Astrocyte of the hippocampus (primary cell): ENCODE measurements at regions not wholly inside any gene's neighbourhood (a gene's known extent, or its start where the extent isn't known, plus 50 kb on each side); places are given as distances from the start of the nearest gene placed in this dataset.
A peak's percentile ranks its signal among the peaks of the same experiment; 100 is the strongest.

Experiments
- DNase-seq: peaks from one replicate; pipeline ENCODE4 v3.0.0; 2011; ENCODE audit warnings: low read depth, low spot score

DNA sequence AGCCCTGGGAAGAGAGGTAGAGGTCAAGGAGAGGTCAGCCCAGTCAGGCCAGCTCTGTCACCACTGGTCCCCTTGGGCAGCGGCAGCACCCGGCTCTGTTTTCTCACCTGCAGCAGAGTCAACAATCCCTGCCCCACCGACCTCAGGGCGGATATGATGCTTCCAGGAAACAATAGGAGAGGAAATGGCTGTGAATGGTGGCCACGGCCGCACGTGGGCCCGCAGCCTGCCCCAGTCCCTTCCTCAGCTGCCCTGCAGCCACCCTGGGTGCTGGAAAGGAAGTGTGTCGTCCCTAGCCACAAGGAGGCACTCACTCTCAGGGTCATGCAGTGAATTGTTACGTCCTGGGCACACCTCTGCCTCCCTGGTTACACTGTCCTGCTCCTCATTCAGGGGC is 92.5 kb upstream of the ENPP6 start:
- DNase-seq = no peak

DNA sequence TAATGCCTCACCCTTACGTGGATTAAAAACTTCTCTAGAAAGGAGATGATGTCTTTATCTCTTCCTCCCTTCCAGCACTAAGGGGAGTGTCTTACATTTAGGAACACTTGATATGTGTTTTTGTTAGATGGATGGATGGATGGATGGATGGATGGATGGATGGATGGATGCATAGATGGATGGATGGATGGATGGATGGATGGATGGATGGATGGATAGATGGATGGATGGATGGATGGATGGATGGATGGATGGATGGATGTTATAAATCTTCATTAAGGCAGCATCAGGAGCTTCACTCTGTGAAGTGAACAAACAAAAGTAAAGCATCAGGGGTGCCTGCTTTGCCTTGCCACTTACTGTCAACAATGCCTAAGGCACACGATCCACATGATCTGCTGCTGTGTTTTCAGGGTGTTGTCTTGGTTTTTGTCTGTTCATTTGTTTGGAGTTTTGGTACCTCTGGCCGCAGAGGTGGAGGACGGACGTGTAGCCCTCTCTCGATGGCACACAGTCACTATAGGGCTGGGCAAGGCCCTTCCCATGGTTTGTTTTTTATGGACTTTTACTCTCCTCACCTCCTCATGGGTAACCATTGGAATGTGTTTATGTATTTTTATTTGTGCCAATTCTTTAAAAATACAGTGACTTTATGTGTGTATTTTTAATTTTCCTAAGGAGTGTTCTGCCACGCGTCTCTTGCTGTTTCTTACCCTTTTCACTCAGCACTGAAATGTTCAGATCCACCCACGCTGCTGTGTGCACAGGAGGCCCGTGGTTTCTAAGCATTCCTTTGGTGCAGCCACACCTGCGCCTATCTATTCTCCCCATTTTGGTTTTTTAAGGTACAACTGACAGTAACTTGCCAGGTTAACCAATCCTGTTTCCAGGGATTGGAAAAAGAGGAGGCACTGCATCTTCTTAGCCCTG is 91.8 kb upstream of the ENPP6 start:
- no peak for DNase-seq

DNA sequence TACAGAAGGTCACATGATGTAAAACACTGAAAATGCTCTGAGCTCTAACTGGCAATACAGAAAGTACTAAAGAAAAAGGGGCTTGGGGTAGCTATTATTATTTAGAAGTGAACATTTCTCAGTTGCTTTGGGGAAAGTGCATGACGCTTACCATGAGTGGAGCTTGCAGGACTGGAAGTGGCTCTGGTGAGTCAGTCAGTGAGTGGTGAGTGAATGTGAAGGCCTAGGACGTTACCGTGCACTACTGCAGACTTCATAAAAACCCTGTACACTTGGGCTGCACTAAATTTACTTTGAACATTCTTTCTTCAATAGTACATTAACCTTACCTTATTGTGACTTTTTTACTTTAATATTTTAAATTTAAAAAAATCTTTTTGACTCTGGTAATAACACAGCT is 89.3 kb upstream of the ENPP6 start:
- DNase-seq = no peak

DNA sequence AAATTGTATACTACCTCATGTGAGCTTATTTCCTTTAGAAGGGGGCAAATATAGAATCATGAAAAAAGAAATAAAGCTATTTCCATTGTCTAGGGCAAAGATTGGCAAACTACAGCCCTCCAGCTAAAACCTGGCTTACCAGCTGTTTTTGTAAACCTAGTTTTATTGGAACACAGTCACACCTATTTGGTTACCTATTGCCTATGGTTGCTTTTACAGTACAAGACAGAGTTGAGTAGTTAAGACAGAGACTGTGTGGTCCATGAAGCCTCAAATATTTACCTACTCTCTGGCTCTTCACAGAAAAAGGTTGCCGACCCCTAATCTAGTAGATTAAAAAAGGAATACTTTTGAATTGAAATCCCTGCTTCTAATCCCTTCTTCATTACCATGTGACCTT is 88.8 kb upstream of the ENPP6 start:
- no peak for DNase-seq

DNA sequence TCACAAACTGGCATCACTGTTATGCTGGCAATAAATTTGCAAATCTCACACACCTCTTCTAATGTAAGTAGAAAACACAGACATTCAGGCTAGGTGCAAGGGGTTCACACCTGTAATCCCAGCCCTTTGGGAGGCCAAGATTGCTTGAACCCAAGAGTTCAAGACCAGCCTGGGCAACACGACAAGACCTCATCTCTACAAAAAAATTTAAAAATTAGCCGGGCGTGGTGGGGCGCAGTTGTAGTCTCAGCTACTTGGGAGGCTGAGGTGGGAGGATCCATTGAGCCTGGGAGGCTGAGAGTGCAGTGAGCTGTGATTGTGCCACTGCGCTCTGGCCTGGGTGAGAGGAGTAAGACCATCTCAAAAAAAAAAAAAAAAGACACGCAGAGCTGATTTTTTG is 83.1 kb upstream of the ENPP6 start:
- no peak for DNase-seq

DNA sequence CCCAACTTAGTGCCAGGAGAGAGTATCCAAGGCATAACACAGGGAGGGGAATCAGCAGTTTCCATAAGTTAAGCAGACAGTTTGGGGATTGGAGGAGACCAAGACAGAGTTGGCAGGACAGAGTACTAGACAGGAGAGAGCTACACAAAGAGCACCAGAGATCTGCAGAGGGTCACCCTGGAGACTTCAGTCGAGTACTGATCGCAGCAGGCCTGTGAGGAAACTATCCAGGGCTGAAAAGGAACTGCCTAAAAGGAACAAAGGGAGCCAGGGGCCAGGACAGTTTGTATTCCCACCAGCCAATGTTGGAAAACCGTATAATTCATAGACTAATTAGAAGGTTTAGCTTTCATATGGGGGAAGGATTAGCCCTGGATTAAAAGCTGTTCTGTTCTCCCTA is 80.6 kb upstream of the ENPP6 start:
- DNase-seq = no peak

DNA sequence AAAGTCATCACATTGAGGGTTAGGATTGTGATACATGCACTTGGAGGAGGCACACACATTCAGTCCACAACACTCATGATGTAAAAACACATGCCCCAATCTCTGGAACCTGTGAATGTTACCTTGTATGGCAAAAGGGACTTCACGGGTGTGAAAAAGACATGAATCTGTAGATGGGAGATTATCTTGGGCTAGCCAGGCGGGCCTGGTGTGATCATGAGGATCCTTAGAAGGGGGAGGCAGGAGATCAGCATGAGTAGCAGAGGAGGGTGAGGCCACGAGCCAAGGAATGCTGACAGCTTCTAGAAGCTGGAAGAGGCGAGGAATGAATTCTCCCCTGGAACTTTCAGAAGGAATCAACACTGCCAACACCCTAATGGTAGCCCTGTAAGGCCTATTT is 77.5 kb upstream of the ENPP6 start:
- no peak for DNase-seq

DNA sequence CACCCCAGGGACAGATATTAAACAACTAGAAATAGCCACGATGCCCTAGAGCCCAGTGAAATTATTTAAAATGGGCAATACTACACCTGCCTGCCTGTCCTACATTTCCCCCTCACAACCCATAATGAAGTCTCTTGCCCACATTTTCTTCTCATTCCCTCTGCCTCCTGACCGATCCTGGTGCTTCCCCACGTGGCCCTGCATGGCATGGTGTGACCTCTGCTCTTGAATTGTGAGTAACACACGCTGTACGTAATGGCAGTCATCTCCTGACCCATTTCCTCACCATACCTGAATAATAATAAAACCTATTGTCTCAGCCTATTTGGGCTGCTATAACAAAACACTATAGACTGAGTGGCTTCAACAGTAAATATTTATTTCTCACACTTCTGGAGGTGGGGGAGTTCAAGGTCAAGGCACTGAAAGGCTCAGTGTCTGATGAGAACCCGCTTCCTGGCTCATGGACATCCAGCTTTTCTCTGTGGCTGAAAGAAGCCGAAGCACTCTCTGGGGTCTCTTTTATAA is 77.0 kb upstream of the ENPP6 start:
- no peak for DNase-seq

DNA sequence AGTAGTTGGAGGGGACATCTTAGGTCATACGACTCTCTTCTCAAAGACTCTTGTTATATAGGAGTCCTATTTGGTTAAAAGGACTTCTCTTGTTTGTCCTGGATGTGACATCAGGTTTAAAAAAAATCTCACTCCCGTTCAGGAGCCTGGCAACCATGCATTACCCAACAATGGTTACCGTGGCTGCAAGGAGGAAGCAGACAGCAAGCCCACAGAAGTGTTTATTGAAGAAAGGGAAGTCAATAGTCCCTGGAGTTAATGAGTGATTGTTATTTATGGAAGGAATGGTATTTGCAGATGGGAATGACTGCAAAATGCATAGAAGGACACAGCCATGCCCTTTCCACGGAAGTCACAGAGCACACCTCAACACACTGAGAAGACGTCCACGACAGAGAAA is 75.9 kb upstream of the ENPP6 start:
- DNase-seq = no peak

DNA sequence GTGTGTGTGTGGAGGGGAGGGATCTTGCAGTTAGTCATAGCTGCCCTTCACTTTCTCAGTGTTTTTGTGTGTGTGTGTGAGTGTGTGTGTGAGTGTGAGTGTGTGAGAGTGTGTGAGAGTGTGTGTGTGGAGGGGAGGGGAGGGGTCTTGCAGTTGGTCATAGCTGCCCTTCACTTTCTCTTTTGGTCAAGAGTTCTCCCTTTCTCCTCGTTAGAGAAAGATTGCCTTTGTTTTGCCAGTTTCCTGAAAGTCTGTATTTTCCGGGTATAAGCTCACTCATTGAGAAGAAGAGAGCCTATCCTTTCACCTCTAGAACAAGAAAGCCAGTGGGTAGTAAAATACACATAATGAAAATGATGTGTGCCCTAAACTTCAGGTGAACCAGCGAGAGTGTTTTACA is 75.2 kb upstream of the ENPP6 start:
- DNase-seq = no peak

DNA sequence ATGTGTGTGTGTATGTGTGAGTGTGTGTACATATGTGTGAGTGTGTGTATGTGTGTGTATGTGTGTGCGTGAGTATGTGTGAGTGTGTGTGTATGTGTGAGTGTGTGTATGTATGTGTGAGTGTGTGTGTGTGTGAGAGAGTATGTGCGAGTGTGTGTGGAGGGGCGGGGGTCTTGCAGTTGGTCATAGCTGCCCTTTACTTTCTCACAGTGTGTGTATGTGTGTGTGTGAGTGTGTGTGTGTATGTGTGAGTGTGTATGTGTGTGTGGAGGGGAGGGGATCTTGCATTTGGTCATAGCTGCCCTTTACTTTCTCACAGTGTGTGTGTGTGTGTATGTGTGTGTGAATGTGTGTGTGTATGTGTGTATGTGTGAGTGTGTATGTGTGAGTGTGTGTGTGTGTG is 74.8 kb upstream of the ENPP6 start:
- DNase-seq = no peak

DNA sequence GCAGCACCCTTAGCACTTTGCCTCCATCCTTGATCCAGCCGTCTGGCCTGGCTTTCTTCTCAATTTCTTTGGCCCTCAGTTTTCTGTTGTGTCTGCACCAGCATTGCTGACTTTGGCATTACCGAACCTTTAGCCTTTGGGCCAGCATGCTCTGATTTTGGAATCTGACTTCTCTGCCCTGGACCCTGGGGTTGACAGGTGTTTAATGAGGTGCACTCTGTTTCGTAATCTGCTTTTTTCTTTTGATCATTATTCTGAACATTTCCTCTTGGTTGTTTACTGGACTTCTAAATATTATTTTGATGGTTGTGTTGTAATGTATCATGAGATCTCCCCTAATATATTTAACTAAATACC is 71.5 kb upstream of the ENPP6 start:
- DNase-seq = no peak

DNA sequence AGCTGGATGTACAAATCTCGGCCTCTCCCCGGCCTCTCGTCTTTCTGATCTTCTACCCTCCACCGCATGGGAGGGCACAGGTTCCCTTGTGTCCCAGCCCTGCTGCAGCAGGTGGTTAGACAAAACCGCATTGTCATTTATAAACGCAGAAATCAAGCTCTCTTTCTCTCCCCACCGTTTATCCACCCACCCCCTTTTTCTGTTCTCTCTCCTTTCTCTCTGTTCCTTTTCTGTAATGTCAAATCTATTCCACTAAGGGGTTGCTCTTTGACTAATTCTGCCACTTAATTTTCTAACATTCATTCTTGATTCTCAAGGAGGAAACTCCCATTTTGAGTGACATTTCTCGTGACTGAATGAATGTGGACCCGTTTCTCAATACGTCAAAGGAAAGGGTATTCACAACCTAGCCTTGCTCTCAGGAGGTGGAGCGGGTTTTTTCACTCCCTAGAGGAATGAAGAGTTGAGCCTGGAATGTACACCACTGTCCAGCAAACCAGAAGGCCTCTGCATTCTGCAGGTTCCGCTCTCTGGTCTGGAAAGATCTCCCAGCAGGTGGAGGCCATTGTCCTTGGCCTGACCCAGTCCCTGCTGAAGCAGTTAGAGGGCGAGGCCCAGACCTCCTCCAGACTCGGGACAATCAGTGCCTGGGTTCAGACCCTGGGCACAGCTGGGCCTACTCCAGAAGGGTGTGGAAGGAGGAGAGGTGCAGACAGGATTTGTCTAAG is 70.9 kb upstream of the ENPP6 start:
- no peak for DNase-seq

DNA sequence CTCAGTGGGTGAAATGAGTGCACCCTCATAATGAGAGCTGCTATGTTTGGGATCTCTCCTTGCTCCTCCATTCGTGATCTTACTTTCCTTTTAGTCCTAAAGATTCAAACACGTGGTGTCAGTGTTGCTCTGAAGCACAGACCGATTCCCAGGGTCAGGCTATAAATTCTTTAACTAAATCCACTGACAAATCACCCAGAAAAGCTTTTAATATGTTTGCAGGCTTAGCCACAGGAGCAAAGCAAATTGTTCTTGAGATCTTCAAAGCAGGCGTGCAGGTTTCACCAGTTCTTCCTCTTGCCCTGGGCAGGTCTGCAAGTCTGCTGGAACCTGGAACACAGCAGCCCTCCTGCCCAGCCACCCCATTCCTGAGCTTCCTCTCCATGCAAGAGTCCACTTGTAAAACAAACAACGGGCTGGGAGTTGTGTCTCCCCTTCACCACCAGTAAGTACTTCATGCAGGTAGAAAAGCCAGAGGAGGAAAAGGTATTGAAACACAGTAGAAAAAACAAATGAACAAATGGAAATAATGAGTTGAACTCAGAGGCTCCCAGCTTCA is 70.1 kb upstream of the ENPP6 start:
- DNase-seq = peak; percentile 35

DNA sequence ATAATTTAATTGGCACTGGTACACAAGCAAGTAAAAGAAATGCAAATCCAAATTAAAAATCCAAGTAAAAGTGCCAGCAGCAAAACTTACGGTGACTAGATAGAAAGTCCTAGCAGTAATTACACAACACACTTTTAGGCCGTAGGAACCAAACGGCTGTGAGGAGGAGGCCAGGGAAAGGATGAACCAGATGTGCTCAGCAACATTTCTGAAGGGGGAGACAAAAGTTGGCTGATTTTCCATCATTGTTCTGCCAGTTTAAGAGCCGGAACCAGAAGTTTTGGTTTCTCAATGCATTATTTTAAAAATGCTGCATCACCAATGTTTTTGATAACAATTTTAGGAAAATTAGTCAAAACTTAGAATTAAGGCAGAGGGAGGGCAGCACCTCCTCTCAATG is 68.7 kb upstream of the ENPP6 start:
- DNase-seq = no peak

DNA sequence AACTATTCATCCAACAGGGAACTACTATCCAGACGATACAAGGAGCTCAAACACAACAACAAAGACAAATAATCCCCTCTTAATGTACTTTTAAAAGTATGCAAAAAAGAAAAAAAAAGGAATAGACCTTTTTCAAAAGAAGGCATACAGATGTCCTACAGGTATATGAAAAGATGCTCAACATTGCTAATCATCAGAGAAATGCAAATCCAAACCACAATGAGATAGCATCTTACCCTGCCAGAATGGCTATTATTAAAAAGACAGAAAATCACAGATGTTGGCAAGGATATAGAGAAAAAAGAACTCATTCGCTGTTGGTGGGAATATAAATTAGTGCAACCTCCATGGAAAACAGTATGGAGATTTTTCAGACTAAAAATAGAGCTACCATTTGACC is 67.1 kb upstream of the ENPP6 start:
- DNase-seq = no peak

DNA sequence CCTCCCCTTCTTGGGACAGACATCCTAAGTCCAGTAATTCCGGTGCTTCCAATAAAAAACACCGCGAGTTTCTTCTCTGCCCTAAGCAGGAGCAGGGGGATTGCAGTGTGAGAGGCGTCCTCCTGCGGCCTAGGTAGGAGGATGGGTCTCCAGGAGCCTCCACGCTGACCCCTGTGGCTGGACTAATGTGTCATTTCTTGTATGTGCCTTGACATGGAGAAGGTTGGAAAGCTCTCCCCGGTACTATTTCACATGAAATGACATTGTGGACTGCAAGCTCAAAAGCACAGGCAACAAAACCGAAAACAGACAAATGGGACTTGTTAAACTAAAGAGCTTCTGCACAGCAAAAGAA is 66.6 kb upstream of the ENPP6 start:
- DNase-seq = no peak

DNA sequence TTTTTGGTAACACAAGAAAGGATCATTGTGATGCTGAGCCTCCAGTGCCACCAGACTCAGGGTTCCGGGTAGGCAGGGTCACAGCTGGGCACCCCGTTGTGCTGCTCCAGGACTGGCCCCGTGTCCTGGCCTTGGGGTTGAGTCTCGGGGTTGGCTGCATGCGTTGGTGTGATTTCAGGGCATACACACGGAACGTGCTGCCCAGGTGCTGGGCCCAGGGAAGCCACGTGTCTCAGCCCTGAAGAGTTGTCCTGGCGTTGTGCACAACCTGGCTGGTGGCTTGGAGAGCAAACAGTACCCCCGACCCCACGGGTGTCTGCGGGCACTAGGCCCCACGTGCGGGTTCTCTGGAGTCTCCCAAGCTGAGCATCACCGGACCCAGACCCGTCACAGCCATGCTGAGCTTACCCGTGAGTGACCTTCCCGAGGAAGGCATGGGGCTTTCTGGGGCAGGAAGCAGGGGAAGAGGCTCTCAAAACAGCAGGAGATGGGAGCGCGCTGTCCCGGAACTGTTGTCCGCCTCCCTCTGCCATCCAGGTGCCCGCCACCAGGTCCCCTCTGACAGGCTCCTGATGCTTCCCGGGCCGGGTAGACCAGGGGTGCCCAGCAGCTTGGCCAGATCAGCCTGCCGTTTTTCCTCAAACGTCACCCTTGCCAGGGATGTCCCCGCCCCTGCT is 66.1 kb upstream of the ENPP6 start:
- DNase-seq = no peak

DNA sequence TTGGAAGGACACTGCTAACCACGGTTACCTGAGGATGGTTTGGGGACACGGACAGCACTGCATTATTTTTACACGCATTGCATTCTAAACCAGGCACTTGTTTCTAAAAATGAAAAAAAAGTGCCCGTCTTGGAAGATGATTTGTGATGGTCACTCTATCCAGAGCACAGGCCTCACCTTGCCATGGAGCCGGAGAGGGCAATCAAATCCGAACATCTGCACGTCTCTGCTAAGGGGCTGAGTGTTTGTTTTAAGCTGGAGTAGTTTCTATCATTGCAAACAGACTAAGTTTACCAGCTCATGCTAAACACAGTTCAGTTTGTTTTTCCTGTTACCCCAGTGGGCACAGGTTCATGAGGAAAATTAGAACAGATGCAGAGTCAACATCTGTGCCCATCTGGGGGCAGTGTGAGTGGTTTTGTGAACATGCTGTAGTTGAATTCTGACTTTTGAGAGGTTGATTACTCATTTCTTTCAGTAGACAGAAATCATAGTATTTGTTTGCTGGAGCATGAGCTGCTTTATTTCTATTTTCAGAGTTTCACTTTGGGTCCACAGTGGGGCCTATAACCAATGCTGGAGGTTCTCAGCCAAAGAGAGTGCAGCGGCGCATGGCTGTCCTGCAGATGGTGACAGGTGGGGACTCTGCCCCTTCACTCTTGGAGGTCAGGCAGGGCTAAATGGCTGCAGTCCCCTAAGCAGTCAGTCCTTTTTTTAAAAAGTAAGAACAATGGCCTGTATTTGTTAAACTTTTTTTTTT is 65.4 kb upstream of the ENPP6 start:
- peak; percentile 20 for DNase-seq

DNA sequence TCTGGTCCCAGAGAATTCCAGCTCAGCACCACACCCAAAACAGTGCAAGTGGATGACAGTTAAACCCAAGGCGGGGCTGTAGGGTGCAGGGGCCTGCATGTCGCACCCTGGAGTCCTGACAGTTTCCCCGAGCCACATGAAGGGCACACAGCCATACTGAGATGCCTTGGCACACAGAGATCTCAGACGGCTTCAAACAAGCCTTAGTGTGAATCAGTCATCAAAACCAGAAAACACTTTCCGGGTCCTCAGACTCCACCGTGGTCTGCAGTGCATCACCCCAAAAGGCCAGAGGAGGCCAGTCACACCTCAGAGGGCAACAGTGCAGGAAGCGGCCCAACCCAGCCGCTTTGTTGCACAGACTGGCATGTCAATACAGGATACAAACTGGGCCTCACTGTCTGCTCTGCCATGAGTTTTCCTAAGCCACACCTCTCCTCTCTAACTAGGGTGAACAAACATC is 64.6 kb upstream of the ENPP6 start:
- DNase-seq = no peak
